HEK293 (cell line): ENCODE measurements at regions not wholly inside any gene's neighbourhood (a gene's known extent, or its start where the extent isn't known, plus 50 kb on each side); places are given as distances from the start of the nearest gene placed in this dataset.

Experiments used
- CTCF ChIA-PET: fragments of 350-600 bp; formaldehyde crosslinking; extraction: SDS; loops from one replicate; lab custom pipeline; 2021; ENCODE audit warnings: antibody characterized with exemption; lab: Yijun Ruan, JAX
- POLR2A ChIA-PET: fragments of 300-600 bp; formaldehyde crosslinking; extraction: SDS; loops from one replicate; lab custom pipeline; 2020; ENCODE audit warnings: antibody characterized with exemption, inconsistent platforms; lab: Yijun Ruan, JAX
- H3K27ac ChIP-seq: fragments of 200-500 bp; sonication (Bioruptor generic); 2 replicates; pipeline ENCODE4 v1.5.1; 2014; ENCODE audit warnings: low read depth, low read length, control low read depth, inconsistent platforms; ENCODE audit errors: extremely low read depth
- H3K36me3 ChIP-seq, 2 experiments: fragments of 200-500 bp in 1 of 2; sonication (Bioruptor generic) in 1 of 2; 1 replicate in 1 of 2; 2 replicates in 1 of 2; pipeline ENCODE4 v1.5.1; 2014 to 2017; ENCODE audit warnings: inconsistent platforms in 2 of 2, low read length in 2 of 2; ENCODE audit not compliant: control insufficient read depth in 2 of 2, insufficient read depth in 1 of 2
- H3K4me1 ChIP-seq: fragments of 200-500 bp; sonication (Bioruptor generic); 2 replicates; pipeline ENCODE4 v1.5.1; 2014; ENCODE audit warnings: mild to moderate bottlenecking, low read length, inconsistent platforms; ENCODE audit not compliant: control insufficient read depth, insufficient read depth
- H3K4me3 ChIP-seq: 2 replicates; pipeline ENCODE4 v1.5.1; 2011; ENCODE audit warnings: low read depth, mild to moderate bottlenecking, control low read depth, low read length, moderate library complexity
- H3K9me3 ChIP-seq: fragments of 200-500 bp; sonication (Bioruptor generic); 2 replicates; pipeline ENCODE4 v1.5.1; 2014; ENCODE audit warnings: low read depth, low read length, inconsistent platforms; ENCODE audit not compliant: control insufficient read depth, insufficient read depth
- CTCF ChIP-seq: fragments of 450-650 bp; formaldehyde crosslinking; IDR thresholded peaks from 2 replicates; pipeline ENCODE4 v1.5.1; 2016; ENCODE audit warnings: missing biosample characterization, missing genetic modification characterization
- KLF7 ChIP-seq: fragments of 450-650 bp; formaldehyde crosslinking; IDR thresholded peaks from 2 replicates; pipeline ENCODE4 v1.5.1; 2016; ENCODE audit warnings: missing biosample characterization, missing genetic modification characterization, borderline replicate concordance
- SETDB1 ChIP-seq: IDR thresholded peaks from one replicate; pipeline ENCODE4 v1.6.1; 2017; ENCODE audit warnings: mild to moderate bottlenecking, low read length, moderate library complexity, mixed read lengths; ENCODE audit not compliant: insufficient read length
- SP2 ChIP-seq: fragments of 450-650 bp; formaldehyde crosslinking; IDR thresholded peaks from 2 replicates; pipeline ENCODE4 v1.5.1; 2016; ENCODE audit warnings: missing biosample characterization, missing genetic modification characterization
- TCF7L2 ChIP-seq: IDR thresholded peaks from 2 replicates; pipeline ENCODE4 v1.6.1; 2011; ENCODE audit warnings: low read depth, mild to moderate bottlenecking, inconsistent platforms, low read length, moderate library complexity, borderline replicate concordance
- YY2 ChIP-seq: fragments of 450-650 bp; formaldehyde crosslinking; IDR thresholded peaks from 2 replicates; pipeline ENCODE4 v1.5.1; 2016; ENCODE audit warnings: missing biosample characterization, missing genetic modification characterization
- ZEB2 ChIP-seq: fragments of 450-650 bp; formaldehyde crosslinking; IDR thresholded peaks from 2 replicates; pipeline ENCODE4 v1.5.1; 2016; ENCODE audit warnings: missing biosample characterization, missing genetic modification characterization
- ZNF146 ChIP-seq: fragments of 450-650 bp; formaldehyde crosslinking; IDR thresholded peaks from 2 replicates; pipeline ENCODE4 v1.5.1; 2016; ENCODE audit warnings: missing biosample characterization, missing genetic modification characterization
- ZNF175 ChIP-seq: fragments of 450-650 bp; formaldehyde crosslinking; IDR thresholded peaks from 2 replicates; pipeline ENCODE4 v1.5.1; 2016; ENCODE audit warnings: missing biosample characterization, missing genetic modification characterization
- ZNF202 ChIP-seq: fragments of 450-650 bp; formaldehyde crosslinking; IDR thresholded peaks from 2 replicates; pipeline ENCODE4 v1.5.1; 2016; ENCODE audit warnings: missing biosample characterization, missing genetic modification characterization, borderline replicate concordance
- ZNF354C ChIP-seq: fragments of 450-650 bp; formaldehyde crosslinking; IDR thresholded peaks from 2 replicates; pipeline ENCODE4 v1.5.1; 2016; ENCODE audit warnings: missing biosample characterization, missing genetic modification characterization, low read depth, borderline replicate concordance
- ZNF654 ChIP-seq: fragments of 450-650 bp; formaldehyde crosslinking; IDR thresholded peaks from 2 replicates; pipeline ENCODE4 v1.5.1; 2016; ENCODE audit warnings: low read depth, missing biosample characterization, missing genetic modification characterization
- ZNF660 ChIP-seq: fragments of 450-650 bp; IDR thresholded peaks from 2 replicates; pipeline ENCODE4 v1.5.1; 2018; ENCODE audit warnings: missing biosample characterization, mild to moderate bottlenecking, missing genetic modification characterization
- ZNF701 ChIP-seq: fragments of 450-650 bp; formaldehyde crosslinking; IDR thresholded peaks from 2 replicates; pipeline ENCODE4 v1.5.1; 2016; ENCODE audit warnings: missing biosample characterization, missing genetic modification characterization
- TF ChIP-seq, protein P1 (sequence below): fragments of 450-650 bp; formaldehyde crosslinking; IDR thresholded peaks from 2 replicates; pipeline ENCODE4 v1.5.1; 2016; ENCODE audit warnings: missing biosample characterization, missing genetic modification characterization
- TF ChIP-seq, protein P2 (sequence below): fragments of 450-650 bp; formaldehyde crosslinking; optimal IDR thresholded peaks from 2 replicates; pipeline ENCODE3; 2016; ENCODE audit warnings: missing biosample characterization, mild to moderate bottlenecking, missing genetic modification characterization
- TF ChIP-seq, protein P3 (sequence below): fragments of 450-650 bp; formaldehyde crosslinking; IDR thresholded peaks from 2 replicates; pipeline ENCODE4 v1.5.1; 2016; ENCODE audit warnings: missing biosample characterization, missing genetic modification characterization

GRCh38 chr3:134087060-134087974 lies 57.6 kb upstream of the SLCO2A1 start:
- no peak overlapping the region for H3K4me3 ChIP-seq
- no peak overlapping the region for H3K27ac ChIP-seq
- CTCF ChIA-PET = no interaction called here
- no peaks in the 10 kb centered on the region for H3K36me3 ChIP-seq
- no peaks in the 10 kb centered on the region for H3K4me1 ChIP-seq
- POLR2A ChIA-PET = no interaction called here
- TF ChIP-seq, protein P1, sequence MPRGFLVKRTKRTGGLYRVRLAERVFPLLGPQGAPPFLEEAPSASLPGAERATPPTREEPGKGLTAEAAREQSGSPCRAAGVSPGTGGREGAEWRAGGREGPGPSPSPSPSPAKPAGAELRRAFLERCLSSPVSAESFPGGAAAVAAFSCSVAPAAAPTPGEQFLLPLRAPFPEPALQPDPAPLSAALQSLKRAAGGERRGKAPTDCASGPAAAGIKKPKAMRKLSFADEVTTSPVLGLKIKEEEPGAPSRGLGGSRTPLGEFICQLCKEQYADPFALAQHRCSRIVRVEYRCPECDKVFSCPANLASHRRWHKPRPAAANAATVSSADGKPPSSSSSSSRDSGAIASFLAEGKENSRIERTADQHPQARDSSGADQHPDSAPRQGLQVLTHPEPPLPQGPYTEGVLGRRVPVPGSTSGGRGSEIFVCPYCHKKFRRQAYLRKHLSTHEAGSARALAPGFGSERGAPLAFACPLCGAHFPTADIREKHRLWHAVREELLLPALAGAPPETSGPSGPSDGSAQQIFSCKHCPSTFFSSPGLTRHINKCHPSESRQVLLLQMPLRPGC (tag by site-specific recombination) = no peak
- TF ChIP-seq ZNF175 (tag by site-specific recombination) (no peak), ZEB2 (tag by site-specific recombination) (no peak), ZNF660 (no peak), ZNF146 (no peak), ZNF654 (tag by site-specific recombination) (no peak), CTCF (tag by site-specific recombination) (no peak), TCF7L2 (no peak)
- TF ChIP-seq, protein P2, sequence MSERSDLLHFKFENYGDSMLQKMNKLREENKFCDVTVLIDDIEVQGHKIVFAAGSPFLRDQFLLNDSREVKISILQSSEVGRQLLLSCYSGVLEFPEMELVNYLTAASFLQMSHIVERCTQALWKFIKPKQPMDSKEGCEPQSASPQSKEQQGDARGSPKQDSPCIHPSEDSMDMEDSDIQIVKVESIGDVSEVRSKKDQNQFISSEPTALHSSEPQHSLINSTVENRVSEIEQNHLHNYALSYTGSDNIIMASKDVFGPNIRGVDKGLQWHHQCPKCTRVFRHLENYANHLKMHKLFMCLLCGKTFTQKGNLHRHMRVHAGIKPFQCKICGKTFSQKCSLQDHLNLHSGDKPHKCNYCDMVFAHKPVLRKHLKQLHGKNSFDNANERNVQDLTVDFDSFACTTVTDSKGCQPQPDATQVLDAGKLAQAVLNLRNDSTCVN (tag by site-specific recombination) = no peak
- no peaks in the 10 kb centered on the region for H3K9me3 ChIP-seq

DNA sequence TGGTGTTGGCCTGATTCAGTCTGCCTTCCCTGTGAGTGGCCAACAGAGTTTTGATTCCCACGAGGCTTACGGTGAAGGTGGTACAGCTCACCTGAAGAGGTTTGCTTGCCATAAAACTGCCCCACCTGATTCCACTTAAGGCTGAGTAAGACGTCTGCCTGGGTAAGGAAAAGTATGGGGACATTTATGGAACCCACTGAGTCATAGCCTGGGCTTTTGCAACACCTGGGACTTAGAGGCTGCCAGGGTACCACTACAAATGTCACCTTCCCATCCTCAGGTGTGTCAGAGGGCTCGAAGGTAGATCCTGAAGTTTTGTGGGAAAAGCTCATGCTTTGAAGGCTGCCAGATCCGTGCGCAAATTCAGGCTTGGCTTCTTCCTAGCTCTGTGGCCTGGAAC lies 56.9 kb upstream of the SLCO2A1 start:
- TF ChIP-seq ZNF354C (tag by site-specific recombination) (no peak), TCF7L2 (no peak), YY2 (tag by site-specific recombination) (no peak), SETDB1 (no peak), ZNF701 (no peak), ZNF202 (tag by site-specific recombination) (no peak), SP2 (tag by site-specific recombination) (no peak), KLF7 (no peak)
- TF ChIP-seq, protein P3, sequence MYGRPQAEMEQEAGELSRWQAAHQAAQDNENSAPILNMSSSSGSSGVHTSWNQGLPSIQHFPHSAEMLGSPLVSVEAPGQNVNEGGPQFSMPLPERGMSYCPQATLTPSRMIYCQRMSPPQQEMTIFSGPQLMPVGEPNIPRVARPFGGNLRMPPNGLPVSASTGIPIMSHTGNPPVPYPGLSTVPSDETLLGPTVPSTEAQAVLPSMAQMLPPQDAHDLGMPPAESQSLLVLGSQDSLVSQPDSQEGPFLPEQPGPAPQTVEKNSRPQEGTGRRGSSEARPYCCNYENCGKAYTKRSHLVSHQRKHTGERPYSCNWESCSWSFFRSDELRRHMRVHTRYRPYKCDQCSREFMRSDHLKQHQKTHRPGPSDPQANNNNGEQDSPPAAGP (tag by site-specific recombination) = no peak
- Histone ChIP-seq H3K9me3 (no peaks in the 10 kb centered on the region), H3K36me3 (no peaks in the 10 kb centered on the region), H3K4me1 (no peaks in the 10 kb centered on the region), H3K4me3 (no peak overlapping the region), H3K27ac (no peak overlapping the region)
- ChIA-PET CTCF (no interaction called here), POLR2A (no interaction called here)
